Right forelimb (tissue), 1 donor: ENCODE measurements at regions not wholly inside any gene's neighbourhood (a gene's known extent, or its start where the extent isn't known, plus 50 kb on each side); places are given as distances from the start of the nearest gene placed in this dataset.

Source experiments
- DNase-seq: peaks from one replicate; pipeline ENCODE4 v3.0.0-alpha.2; 2018

DNA sequence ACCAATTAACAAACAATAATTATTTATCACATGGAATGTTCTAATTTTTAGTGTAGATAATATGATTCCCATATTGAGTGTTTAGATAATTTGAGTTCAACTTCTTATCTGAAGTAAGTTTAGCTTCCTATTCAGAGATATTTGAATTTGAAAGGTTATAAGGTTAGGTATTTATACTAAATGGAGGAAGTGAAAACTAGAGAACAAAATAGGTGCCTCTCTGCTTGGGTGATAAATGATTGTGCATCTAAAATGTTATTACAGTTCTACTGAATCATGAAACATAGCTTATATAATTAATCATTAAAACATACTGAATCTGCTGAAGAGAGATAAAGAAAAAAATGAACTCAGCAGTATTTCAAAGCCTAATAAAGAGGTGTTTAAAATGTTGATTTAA lies 1174.3 kb downstream of the XPNPEP1 start:
- DNase-seq: no peak

DNA sequence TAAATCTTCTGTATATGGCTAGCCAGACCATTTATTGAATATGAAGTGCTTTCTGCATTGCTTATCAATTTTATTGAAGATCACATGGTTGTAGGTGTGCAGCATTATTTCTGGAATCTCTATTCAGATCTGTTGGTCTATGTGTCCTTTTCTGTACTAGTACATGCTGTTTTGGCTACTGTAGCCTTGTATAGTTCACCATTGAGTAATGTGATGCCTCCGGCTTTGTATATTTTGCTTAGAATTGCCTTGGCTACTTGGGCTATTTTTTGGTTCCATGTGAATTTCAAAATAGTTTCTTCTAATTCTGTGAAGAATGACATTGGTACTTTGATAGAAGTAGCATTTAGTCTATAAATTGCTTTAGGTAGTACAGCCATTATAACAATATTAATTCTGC lies 1187.2 kb downstream of the XPNPEP1 start:
- DNase-seq: no peak

GRCh38 chr10:108735380-108735779 lies 1187.9 kb downstream of the XPNPEP1 start:
- DNase-seq: no peak

GRCh38 chr10:108721874-108722273 lies 1201.4 kb downstream of the XPNPEP1 start:
- no peak for DNase-seq

GRCh38 chr10:108716352-108716751 lies 1207.0 kb downstream of the XPNPEP1 start:
- DNase-seq: no peak

GRCh38 chr10:108709927-108710722 lies 1213.2 kb downstream of the XPNPEP1 start:
- no peak for DNase-seq

GRCh38 chr10:108708363-108708762 lies 1214.9 kb downstream of the XPNPEP1 start:
- no peak for DNase-seq

DNA sequence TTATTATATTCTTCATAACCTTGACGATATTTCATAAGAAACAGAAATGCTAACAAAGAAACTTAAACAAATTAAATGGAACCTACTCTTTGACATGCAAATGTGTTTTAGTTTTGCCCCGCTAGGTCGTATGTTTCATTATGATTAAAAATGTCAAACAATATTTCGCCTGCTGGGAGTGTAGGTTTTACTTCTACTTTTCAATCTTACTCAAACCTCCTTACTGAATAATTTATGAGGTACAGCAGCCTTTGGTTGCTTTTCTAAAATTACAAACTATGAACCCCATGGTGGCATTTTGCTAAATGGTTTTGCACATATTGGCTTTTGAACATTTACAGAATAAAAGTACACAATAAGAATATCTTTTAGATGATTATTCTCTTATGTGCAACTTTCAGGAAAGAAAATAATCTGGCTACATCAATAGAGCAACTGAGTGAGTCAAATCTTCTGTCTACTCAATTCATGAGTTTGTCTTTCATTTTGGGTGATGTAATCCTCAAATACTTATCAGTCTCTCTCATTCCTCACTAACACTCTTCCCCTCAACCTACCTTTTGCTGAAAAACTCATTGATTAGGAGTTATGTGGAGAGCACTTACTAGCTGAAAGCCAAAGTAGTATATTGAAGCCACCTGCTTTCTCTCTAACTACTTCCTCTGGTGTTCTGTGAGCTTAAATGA lies 1226.4 kb downstream of the XPNPEP1 start:
- DNase-seq: no peak

DNA sequence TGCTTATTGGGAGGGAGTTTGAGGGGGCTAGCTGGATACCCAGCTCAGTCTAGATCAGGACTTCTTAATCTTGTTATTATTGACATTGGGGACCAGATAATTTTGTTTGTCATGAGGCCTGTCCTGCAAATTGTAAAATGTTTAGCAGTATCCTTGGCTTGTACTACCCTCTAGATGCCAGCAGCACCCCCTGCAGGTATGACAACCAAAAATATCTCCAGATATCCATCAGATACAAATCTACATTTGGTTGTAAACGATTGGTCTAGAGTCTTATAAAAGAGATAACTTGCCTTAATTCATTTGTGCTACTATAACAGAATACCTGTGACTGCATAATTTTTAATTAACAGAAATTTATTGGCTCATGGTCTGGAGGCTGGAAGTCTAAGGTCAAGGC lies 1232.2 kb downstream of the XPNPEP1 start:
- no peak for DNase-seq

- no peak for DNase-seq
Observed at GRCh38 chr10:108690530-108690929, 1232.8 kb downstream of the XPNPEP1 start.

DNA sequence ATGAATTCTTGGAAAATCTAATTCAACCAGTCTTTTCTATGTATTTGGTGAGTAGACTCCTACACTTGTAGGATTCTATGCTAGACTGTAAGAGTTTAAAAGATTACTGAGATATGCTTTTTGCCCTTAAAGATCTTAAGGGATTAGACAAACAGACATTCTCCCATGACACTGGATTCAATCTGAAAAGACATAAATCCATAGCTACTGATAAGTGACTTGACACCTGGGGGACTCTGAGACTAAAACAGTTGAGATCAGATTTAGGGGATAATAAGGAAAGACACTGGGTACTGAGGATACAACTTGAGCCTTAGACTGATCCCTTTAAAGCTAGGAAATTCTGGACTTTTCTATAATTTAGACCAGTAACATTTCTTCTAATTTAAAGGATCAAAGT lies 1233.4 kb downstream of the XPNPEP1 start:
- no peak for DNase-seq

DNA sequence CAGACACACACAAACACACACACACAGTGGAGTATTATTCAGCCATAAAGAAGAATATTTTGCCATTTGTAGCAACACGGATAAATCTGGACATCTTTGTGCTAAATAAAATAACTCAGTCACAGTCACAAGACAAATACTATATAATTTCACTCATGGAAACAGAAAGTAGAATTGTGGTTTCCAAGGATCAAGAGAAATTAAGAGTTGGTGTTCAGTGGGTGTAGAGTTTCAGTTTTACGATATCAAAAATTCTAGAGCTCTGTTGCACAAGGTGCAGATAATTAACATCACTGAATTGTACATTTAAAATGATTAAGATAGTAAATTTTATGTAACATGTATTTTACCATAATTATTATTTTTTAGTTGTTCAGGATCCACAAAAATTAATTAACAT lies 1235.0 kb downstream of the XPNPEP1 start:
- no peak for DNase-seq

- DNase-seq: no peak
Observed at GRCh38 chr10:108685863-108686531, 1237.3 kb downstream of the XPNPEP1 start.

- no peak for DNase-seq
Observed at GRCh38 chr10:108684431-108684830, 1238.9 kb downstream of the XPNPEP1 start.

DNA sequence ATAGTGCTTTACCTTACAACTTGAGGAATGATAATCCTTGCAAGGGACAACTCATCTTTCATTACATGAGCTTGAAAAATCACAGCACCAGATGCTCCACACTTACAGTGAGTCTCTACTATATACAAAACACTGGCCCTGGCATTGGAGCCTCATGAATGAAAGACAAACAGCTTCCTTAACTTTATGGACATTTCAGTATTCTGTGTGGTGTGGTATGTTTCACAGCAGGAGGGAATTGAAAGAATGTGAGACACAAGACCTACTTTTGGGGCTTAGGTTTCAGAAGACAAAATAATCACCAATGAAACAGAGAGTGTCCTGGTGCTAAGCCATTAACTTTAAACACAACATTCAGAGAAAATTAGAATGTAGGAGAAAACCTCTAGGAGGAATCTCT lies 1249.6 kb downstream of the XPNPEP1 start:
- DNase-seq: no peak

DNA sequence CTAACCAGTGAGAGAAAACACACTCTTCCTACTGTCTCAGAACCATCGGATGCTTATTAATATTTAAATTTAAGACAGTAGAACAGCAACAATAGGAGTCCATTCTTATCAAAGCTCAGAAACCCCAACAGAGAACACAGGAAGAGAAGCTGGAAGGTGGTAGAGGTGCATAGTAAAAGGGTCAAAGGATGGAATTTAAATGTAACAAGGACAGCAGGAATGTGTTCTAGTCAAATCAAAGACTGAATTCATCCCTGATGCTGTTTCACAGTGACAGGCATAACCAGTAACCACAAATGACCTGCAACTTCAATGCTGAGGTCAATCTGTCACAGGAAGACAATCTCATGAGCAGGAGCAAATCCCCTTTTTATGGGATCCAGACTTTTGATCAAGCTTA lies 1259.7 kb downstream of the XPNPEP1 start:
- no peak for DNase-seq

DNA sequence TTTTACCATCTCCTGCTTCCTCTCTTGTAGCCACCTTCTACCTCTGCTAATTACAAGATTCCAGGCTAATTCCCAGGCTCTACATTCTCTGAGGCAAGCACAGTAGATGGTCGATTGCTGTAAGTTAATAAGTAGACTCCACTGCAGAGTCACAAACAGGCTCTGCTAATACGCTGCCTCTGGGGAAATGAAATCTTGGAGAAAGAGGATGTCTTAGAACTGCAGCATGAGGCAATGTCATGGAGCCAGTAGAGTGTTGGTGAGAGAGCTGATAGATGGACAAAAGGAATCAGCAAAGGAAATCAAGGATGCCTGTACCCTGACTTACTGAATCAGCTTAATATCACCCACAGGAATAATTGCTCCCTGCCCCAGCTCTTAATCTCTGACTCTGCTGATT lies 1260.3 kb downstream of the XPNPEP1 start:
- DNase-seq: no peak

GRCh38 chr10:108655057-108655456 lies 1268.3 kb downstream of the XPNPEP1 start:
- no peak for DNase-seq

GRCh38 chr10:108653531-108653930 lies 1269.8 kb downstream of the XPNPEP1 start:
- no peak for DNase-seq

GRCh38 chr10:108639010-108639409 lies 1284.3 kb downstream of the XPNPEP1 start:
- no peak for DNase-seq

DNA sequence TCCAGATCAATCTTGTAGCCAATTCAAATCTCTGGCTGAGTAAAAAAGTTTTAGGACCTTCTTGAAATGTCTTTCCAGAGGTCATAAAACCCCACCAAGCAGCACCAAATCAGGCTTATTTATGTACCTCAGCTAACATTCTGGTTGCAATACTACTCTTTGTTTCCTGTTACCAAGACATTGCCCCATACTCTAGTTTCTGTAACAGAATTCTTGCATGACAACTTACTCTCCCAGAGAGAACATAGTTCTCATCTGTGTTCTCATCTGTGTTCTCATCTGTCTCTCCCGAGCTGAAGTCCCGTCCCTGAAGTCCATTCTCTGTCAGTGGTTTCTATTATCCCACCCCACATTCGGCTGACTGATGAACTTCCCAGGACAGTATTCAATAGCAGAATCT lies 1285.1 kb downstream of the XPNPEP1 start:
- no peak for DNase-seq

- DNase-seq: no peak
Observed at GRCh38 chr10:108633046-108633445, 1290.3 kb downstream of the XPNPEP1 start.

DNA sequence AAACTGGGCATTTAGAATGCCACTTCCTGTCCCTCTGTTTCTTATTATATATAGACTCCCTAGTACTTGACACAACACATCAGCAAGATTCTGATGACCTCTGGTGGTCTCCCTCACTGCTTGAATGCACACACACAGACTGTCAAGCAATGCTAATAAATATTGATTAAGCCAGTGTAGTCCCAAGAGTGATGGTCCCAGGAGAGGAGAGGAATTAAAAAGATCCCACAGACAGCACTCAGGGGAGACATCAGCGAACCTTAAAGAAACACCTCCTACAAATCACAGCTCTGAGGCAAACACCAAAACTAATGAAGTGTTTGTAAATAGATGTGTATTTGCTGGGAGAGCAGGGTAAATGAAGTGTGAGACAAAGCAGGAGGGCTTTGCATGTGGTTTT lies 1291.2 kb downstream of the XPNPEP1 start:
- DNase-seq: no peak

DNA sequence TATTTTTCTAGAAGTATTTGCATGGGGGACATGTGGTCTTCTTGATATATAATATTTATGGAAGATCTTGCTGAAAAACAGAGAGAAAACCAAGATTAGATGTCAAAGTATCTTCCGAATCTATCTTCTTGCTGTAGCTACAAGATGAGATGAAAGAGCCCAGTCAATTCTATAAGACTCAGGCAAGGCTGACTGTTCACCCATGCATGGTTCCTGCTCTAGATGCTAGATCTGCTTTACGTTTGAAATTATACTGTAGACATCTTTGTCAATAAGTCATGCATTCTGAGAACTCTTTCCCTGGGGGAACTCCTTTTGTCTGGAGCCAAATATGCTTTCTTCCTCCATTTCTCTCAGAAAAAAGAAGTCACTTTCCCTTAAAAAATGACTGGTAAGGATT lies 1292.0 kb downstream of the XPNPEP1 start:
- DNase-seq: no peak
